Uterus (tissue), 3 donors: ENCODE measurements at regions not wholly inside any gene's neighbourhood (a gene's known extent, or its start where the extent isn't known, plus 50 kb on each side); places are given as distances from the start of the nearest gene placed in this dataset.
A peak's percentile ranks its signal among the peaks of the same experiment; 100 is the strongest.

Source experiments
- DNase-seq, 2 donors: peaks; one replicate each; pipeline ENCODE4 v3.0.0-alpha.2; 2019 to 2020
- H3K27ac ChIP-seq, 2 donors: fragments of 200-600 bp; sonication (generic); 1 replicate in 1 of 2; 2 replicates in 1 of 2; pipeline ENCODE4 v1.5.1; 2016 to 2018
- H3K27me3 ChIP-seq, 2 donors: fragments of 200-600 bp; sonication (generic); one replicate each; pipeline ENCODE4 v1.5.1; 2018 to 2019; ENCODE audit warnings: control low read depth in 1 of 2
- H3K36me3 ChIP-seq, 2 donors: fragments of 200-600 bp; sonication (generic); one replicate each; pipeline ENCODE4 v1.5.1; 2019; ENCODE audit warnings: control low read depth in 1 of 2
- H3K4me1 ChIP-seq, 2 donors: fragments of 200-600 bp; sonication (generic); one replicate each; pipeline ENCODE4 v1.5.1; 2018 to 2019; ENCODE audit warnings: control low read depth in 1 of 2
- H3K4me3 ChIP-seq, 2 donors: fragments of 200-600 bp; sonication (generic); 1 replicate in 1 of 2; 2 replicates in 1 of 2; pipeline ENCODE4 v1.5.1; 2018 to 2019; ENCODE audit warnings: mild to moderate bottlenecking in 1 of 2
- H3K9me3 ChIP-seq, 2 donors: fragments of 200-600 bp; sonication (generic); one replicate each; pipeline ENCODE4 v1.5.1; 2019; ENCODE audit warnings: control low read depth in 1 of 2
- CTCF ChIP-seq, 4 experiments: fragments of 200-600 bp in 2 of 4; fragments of 450-650 bp in 2 of 4; sonication (generic) in 2 of 4; IDR thresholded peaks; one replicate each; pipeline ENCODE4 v1.5.1; 2016 to 2019; ENCODE audit warnings: antibody characterized with exemption in 4 of 4, mild to moderate bottlenecking in 2 of 4, moderate library complexity in 1 of 4
- POLR2A ChIP-seq, 2 donors: fragments of 450-650 bp; IDR thresholded peaks; one replicate each; pipeline ENCODE4 v1.6.1; 2016; ENCODE audit warnings: antibody characterized with exemption in 2 of 2, mild to moderate bottlenecking in 1 of 2, moderate library complexity in 1 of 2
- intact Hi-C: fragments of 100-400 bp; cut with DNase I; formaldehyde crosslinking; loops from one replicate; pipeline ENCODE4 v1.15.1; 2023; ENCODE audit warnings: low total_unique reads
- donor health status: DM: yes; HTN: yes; CAD: no.

GRCh38 chr16:73150786-73151185, 102.9 kb upstream of the ZFHX3 start:
- intact Hi-C loops = no loop called here
- DNase-seq = no peak
- TF ChIP-seq CTCF (IDR thresholded peaks at IDR 0.05) (no peak), POLR2A (IDR thresholded peaks at IDR 0.05) (no peak)
- no peaks in the 10 kb centered on the region for H3K36me3 ChIP-seq
- H3K4me3 ChIP-seq = no peak overlapping the region
- H3K27ac ChIP-seq = no peak overlapping the region
- no peaks in the 10 kb centered on the region for H3K4me1 ChIP-seq
- H3K9me3 ChIP-seq = no peaks in the 10 kb centered on the region
- no peaks in the 10 kb centered on the region for H3K27me3 ChIP-seq

GRCh38 chr16:73149334-73149733, 101.4 kb upstream of the ZFHX3 start:
- DNase-seq = no peak
- TF ChIP-seq CTCF (IDR thresholded peaks at IDR 0.05) (no peak), POLR2A (IDR thresholded peaks at IDR 0.05) (no peak)
- H3K9me3 ChIP-seq = no peaks in the 10 kb centered on the region
- H3K4me1 ChIP-seq = no peaks in the 10 kb centered on the region
- no peak overlapping the region for H3K27ac ChIP-seq
- H3K4me3 ChIP-seq = no peak overlapping the region
- H3K27me3 ChIP-seq = no peaks in the 10 kb centered on the region
- H3K36me3 ChIP-seq = no peaks in the 10 kb centered on the region
- intact Hi-C loops = no loop called here

- Histone ChIP-seq H3K27me3 (no peaks in the 10 kb centered on the region), H3K4me3 (no peak overlapping the region), H3K4me1 (no peaks in the 10 kb centered on the region), H3K36me3 (no peaks in the 10 kb centered on the region), H3K9me3 (no peaks in the 10 kb centered on the region), H3K27ac (no peak overlapping the region)
- TF ChIP-seq CTCF (IDR thresholded peaks at IDR 0.05) = no peak
- TF ChIP-seq POLR2A (IDR thresholded peaks at IDR 0.05) = no peak
- DNase-seq = no peak
- intact Hi-C loops = no loop called here
These were observed 100.0 kb upstream of the ZFHX3 start for GRCh38 chr16:73147958-73148357.

GRCh38 chr16:73145166-73145880, 97.4 kb upstream of the ZFHX3 start:
- DNase-seq = no peak
- TF ChIP-seq POLR2A (IDR thresholded peaks at IDR 0.05) (no peak), CTCF (IDR thresholded peaks at IDR 0.05) (no peak)
- no peak overlapping the region for H3K4me3 ChIP-seq
- H3K9me3 ChIP-seq = no peaks in the 10 kb centered on the region
- intact Hi-C loops = no loop called here
- H3K27me3 ChIP-seq = no peaks in the 10 kb centered on the region
- H3K27ac ChIP-seq = no peak overlapping the region
- H3K36me3 ChIP-seq = no peaks in the 10 kb centered on the region
- no peaks in the 10 kb centered on the region for H3K4me1 ChIP-seq

- H3K27ac ChIP-seq = peak overlapping the region; percentile 72 to 76
- intact Hi-C loops = no loop called here
- no peaks in the 10 kb centered on the region for H3K4me1 ChIP-seq
- no peaks in the 10 kb centered on the region for H3K9me3 ChIP-seq
- H3K27me3 ChIP-seq = no peaks in the 10 kb centered on the region
- TF ChIP-seq CTCF (IDR thresholded peaks at IDR 0.05) = no peak
- no peak for TF ChIP-seq POLR2A (IDR thresholded peaks at IDR 0.05)
- peak in 1 of 2 donors; percentile 29 for DNase-seq
- peak overlapping the region; percentile 40 to 42 for H3K4me3 ChIP-seq
- H3K36me3 ChIP-seq = no peaks in the 10 kb centered on the region
These were observed 95.9 kb upstream of the ZFHX3 start for GRCh38 chr16:73143576-73144422.
